HG03342 (cell line): ENCODE measurements at regions not wholly inside any gene's neighbourhood (a gene's known extent, or its start where the extent isn't known, plus 50 kb on each side); places are given as distances from the start of the nearest gene placed in this dataset.

ENCODE experiments used
- ATAC-seq: cut with Tn5 transposase; IDR thresholded peaks from one replicate; pipeline ENCODE4 v1.9.1; 2021; ENCODE audit warnings: mild to moderate bottlenecking, moderate library complexity; ENCODE audit not compliant: unreplicated experiment

GRCh38 chr6:68400396-68400795, 234.7 kb upstream of the ADGRB3 start:
- ATAC-seq = peak; percentile 53

GRCh38 chr6:68391953-68392352, 243.1 kb upstream of the ADGRB3 start:
- no peak for ATAC-seq

GRCh38 chr6:68372991-68373390, 262.1 kb upstream of the ADGRB3 start:
- no peak for ATAC-seq

GRCh38 chr6:68368845-68369244, 266.2 kb upstream of the ADGRB3 start:
- no peak for ATAC-seq

GRCh38 chr6:68364271-68364805, 270.7 kb upstream of the ADGRB3 start:
- ATAC-seq = no peak

- peak; percentile 96 for ATAC-seq
Measured at GRCh38 chr6:68343901-68344300, 291.2 kb upstream of the ADGRB3 start.

- no peak for ATAC-seq
Measured at GRCh38 chr6:68342286-68342685, 292.8 kb upstream of the ADGRB3 start.

GRCh38 chr6:68339488-68340131, 295.5 kb upstream of the ADGRB3 start:
- ATAC-seq = no peak

GRCh38 chr6:68333442-68333841, 301.6 kb upstream of the ADGRB3 start:
- ATAC-seq = no peak

- ATAC-seq = no peak
Measured at GRCh38 chr6:68328156-68328555, 306.9 kb upstream of the ADGRB3 start.

- no peak for ATAC-seq
Measured at GRCh38 chr6:68326762-68327161, 308.3 kb upstream of the ADGRB3 start.

- ATAC-seq = no peak
Measured at GRCh38 chr6:68317366-68317765, 317.7 kb upstream of the ADGRB3 start.

GRCh38 chr6:68313911-68314310, 321.2 kb upstream of the ADGRB3 start:
- ATAC-seq = peak; percentile 65

- ATAC-seq = no peak
Measured at GRCh38 chr6:68307301-68307700, 327.8 kb upstream of the ADGRB3 start.

GRCh38 chr6:68296126-68296525, 339.0 kb upstream of the ADGRB3 start:
- ATAC-seq = no peak

- no peak for ATAC-seq
Measured at GRCh38 chr6:68282646-68283045, 352.4 kb upstream of the ADGRB3 start.

- ATAC-seq = no peak
Measured at GRCh38 chr6:68279793-68280557, 355.1 kb upstream of the ADGRB3 start.

GRCh38 chr6:68273297-68273696, 361.8 kb upstream of the ADGRB3 start:
- ATAC-seq = no peak

- ATAC-seq = no peak
Measured at GRCh38 chr6:68256391-68256790, 378.7 kb upstream of the ADGRB3 start.

- ATAC-seq = peak; percentile 88
Measured at GRCh38 chr6:68252632-68253031, 382.4 kb upstream of the ADGRB3 start.

GRCh38 chr6:68247782-68248181, 387.3 kb upstream of the ADGRB3 start:
- no peak for ATAC-seq

GRCh38 chr6:68240726-68241125, 394.4 kb upstream of the ADGRB3 start:
- ATAC-seq = no peak
